HG02852 (cell line): ENCODE measurements at regions not wholly inside any gene's neighbourhood (a gene's known extent, or its start where the extent isn't known, plus 50 kb on each side); places are given as distances from the start of the nearest gene placed in this dataset.
"Not testable (repeated sequence)": the region's sequence is repeated elsewhere in the genome, so short reads cannot be mapped to it uniquely, and the experiment has no call there.

ENCODE experiments used
- ATAC-seq: cut with Tn5 transposase; IDR thresholded peaks from one replicate; pipeline ENCODE4 v1.9.1; 2021; ENCODE audit warnings: mild to moderate bottlenecking, moderate library complexity; ENCODE audit not compliant: unreplicated experiment

DNA sequence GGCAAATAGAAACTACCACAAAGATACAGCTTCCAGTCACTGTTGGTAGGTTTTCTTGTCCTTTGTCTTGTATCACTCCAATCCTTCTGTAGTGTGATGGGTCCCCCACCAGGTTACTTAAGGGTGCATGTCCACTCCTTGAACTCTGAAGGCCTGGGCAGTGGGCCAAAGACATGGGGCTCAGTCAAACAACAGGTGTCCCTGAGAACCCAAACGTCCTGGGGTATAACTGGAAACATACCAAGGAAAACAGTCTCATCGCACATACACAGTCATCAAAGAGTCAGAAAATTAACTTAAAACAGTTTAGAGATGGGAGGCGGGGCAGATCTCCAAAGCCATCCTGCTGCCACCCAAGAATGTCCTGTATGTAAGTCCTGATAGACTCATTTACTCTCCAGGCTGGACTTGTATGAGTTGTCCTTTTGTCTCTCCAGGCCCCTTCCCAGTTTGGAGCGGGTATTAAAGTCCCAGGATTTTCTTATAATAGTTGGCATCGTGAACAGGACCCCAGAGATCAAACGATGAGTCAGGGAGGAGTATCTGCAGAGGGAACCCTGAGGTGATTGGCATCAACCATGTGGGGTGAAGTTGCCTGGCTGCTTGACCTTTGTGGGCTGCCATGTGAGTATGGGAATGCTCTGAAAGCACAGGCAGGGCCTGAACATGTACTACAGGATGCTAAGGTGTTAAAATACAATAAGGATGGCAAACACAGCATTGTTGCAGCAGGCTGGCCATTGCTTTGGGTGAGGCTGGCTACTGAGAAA is 613.2 kb upstream of the KLF12 start:
- no peak for ATAC-seq

DNA sequence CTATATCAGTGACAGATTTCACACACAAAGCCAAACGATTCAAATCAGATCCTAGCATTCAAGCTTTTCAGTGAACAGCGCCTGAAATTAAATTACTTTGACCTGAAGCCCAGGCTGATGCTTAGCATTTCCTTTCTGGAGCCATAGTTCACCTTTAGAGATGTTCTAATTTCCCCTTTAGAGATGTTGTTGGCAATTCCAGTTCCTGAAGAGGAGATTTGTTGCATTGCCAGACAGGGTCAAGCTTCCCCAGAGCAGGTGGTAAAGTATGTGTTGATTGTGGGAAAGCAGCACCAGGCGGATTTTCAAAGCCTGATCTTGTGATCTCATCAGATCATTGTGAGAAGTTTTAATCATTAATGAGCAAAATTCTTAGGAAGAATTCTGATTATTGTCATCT is 609.8 kb upstream of the KLF12 start:
- ATAC-seq, result no peak

DNA sequence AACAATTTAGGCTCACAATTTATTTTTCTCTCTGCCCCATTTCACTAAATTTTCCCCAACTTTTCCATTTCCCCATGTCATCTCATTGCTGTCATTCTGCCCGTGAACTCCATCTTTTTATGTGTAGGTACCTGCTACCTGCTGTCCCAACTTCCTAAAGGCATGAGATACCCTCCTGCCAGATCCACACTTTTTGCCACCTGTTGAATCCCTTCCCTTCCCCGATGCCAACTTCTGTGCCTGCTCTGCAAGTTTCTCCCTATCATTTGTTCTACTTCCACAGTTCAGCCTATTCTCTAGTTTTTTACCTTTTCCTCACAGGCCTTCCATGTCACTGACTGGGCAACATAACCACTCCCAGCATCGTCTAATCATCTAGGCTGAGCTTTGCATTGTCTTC is 607.5 kb upstream of the KLF12 start:
- no peak for ATAC-seq

DNA sequence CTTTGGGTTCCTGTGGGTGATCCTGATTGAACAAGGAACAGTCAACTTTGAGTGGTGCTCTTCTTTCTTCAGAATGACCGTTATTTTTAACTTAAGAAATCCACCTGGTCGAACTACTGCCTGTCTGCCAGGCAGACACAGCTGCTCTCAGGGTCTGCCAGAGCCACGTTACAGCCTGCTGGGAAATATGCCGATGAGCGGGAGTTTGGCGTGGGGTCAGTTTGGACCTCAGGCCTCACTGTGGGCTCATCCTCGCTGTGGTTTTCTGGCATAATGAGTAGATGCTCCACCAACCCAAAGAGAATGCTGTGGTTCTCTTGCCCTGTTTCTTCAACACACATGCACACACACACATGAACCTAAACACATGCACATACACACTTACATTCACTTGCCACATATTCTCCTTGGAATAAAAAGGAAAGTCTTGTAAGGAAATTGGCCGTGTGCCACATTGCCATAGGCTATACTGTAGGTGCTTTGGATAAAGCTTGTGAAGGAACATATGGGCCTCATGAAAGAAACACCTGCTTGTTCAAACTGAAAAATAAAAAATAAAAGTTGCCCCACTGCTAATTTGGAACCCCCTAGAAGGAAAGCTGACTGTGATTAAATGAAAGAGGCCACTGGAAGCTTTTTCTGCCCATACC is 598.7 kb upstream of the KLF12 start:
- no peak for ATAC-seq

DNA sequence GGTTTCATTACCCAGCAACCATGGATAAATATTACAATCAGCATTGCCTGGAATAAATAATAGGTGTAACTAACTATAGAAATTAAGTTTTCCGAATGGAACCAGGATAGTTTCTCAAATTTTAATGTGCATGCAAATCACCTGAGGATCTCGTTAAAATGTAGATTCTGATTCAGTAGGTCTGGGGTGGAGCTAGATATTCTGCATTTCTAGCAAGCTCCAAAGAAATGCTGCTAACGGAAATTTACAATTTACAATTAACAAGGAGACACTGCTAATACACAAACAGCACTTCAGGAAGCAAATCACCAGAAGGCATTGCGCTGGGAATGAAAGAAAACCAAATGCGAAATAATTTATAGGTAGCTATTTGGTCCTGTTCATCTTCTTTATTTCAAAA is 597.5 kb upstream of the KLF12 start:
- no peak for ATAC-seq

DNA sequence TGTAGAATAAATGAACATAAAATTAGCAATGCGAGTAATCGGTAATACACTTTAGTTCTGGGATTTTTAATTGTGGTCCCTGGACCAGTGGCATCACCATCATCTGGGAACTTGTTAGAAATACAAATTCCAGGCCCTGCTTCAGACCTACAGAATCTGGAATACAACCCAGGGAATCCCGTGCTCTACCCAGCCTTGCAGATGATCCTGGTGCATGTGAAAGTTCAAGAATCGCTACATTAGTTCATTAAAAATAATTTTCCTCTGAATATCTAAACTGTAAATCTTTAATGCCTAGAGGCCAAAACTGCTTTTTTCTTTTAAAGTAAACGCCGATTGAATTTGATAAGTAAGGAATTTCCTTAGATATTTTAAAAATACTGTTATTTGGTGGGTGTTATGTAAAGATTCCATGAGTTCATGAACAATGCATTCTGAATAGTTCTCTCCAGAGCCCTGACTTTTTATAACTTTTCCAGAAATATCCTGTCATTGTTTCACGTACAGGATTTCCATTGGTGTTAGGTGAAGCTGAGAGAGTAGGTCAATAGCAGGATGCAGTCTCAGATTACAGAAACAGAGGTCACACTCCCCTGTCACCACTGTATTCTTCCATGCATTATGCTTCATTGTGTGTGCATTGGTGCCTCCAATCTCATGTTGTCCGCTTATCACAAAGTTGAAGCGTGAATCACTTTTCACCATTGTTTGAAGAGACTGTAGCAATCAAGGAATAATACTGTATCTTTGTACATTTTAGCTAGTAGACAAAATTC is 596.5 kb upstream of the KLF12 start:
- ATAC-seq, result no peak

DNA sequence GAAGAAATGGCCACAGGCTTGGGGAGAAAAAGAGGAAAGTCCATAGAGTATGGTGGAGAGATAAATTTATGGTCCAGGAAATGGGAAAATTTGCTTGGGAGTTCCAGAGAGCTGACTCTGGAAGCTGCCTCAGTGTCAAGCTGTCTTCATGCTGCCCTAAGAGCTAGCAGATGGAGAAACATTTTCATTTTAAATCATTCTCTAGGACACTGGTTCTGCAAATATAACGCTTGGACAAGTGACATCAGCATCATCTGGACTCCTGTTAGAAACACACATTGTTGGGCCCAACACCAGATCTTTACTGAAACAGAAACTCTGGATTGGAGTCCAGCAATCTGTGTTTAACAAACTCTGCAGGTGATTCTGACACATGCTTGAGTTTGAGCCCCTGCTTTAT is 592.0 kb upstream of the KLF12 start:
- ATAC-seq, result no peak

DNA sequence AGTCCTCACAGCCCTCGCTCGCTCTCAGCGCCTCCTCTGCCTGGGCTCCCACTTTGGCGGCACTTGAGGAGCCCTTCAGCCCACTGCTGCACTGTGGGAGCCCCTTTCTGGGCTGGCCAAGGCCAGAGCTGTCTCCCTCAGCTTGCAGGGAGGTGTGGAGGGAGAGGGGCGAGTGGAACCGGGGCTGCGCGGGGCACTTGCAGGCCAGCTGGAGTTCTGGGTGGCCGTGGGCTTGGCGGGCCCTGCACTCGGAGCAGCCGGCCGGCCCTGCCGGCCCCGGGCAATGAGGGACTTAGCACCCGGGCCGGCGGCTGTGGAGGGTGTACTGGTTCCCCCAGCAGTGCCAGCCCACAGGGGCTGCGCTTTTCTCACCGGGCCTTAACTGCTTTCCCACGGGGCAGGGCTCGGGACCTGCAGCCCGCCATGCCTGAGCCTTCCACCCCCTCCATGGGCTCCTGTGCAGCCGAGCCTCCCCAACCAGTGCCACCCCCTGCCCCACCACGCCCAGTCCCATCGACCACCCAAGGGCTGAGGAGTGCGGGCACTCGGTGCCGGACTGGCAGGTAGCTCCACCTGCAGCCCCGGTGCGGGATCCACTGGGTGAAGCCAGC is 584.1 kb upstream of the KLF12 start:
- not testable (repeated sequence) for ATAC-seq

DNA sequence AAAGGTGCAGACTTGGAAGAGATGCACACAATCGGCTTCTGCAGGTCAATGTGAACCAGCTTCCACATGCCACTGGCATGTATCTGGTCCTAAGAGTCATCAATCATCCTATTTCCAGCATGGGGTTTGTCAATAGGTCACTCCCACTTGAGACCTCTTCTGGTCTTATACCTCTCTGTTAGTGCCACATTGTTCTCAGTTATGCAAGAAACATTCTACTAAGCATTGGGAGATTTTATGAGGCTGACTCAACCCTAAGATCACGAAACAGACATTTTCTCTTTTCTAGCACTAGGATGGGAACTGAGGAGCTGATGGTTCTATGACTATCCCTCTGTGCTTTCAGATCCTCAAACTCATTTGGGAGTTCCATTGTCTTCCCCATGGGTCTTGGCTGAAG is 581.5 kb upstream of the KLF12 start:
- ATAC-seq, result no peak

DNA sequence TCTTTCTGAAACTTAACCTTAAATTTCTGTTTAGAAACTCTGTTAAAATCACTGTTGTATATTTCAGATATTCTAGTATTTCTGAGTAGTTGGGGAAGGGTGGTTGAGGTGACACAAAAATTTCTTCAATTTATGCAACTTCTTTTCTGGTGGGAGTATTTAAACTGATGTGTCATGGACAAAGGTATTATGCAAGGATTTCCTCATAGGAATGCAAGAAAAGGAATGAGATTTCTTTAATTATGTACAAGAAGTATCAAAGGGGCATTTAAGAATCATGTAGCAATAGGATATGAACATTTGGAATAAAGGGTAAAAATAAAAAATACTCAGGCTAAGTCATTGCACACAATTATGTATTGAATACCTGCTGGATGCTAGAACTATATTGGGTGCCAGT is 575.8 kb upstream of the KLF12 start:
- ATAC-seq, result no peak

DNA sequence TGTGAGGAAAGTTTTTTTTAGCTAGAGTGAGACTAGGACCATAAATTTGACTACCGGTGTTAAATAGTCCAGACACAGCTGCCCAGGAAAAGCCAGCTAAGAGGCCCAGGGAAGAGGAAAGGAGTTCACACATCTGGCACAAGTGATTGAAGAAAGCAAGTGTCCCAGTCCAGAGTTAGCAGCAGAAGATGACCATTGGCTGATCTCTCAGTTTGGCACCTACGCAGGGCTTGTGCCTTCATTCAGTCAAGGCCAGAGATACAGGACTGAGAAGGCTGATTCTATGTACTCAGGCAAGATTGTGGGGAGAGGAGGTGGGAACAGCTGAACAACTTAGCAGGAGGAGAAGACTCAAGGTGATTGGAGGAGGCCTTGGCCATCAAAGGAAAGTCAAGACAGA is 575.0 kb upstream of the KLF12 start:
- ATAC-seq, result no peak

DNA sequence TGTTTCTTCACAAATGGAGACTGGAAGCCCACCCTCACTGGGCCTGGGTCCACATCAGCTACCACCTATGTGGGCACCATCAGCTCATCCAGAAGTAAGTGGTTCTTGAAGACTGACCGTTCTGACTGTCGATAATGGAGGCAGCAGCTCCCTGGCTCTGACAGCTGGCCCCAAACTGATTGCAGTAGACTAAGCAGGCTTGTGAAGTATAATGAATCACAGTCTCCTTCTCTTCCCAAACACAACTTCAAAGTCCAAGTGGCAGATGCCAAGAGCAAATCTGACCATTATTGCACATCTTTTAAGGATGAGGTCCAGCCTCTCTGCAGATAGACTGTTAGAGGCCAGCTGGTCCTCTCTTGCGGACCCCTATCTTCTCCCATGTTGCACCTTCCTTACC is 574.4 kb upstream of the KLF12 start:
- ATAC-seq, result no peak

DNA sequence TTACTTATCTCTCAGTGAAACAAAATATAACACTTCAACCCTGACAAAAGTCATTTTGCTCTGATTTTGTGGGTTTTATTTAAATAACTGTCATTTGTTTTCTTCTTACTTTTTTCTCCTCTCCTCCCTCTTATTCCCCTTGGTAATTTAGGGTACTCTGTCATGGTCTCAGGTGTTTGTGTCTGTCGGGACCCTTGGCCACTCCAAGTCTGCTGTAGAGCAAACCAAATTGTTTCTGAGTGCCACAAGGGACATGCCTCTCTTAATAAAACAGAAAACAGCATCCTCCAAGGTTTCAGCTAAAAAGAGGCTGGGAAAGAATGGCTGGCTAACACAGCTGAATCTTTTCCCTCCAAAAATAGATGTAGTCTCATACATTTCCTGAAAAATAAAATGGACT is 573.1 kb upstream of the KLF12 start:
- ATAC-seq, result no peak

DNA sequence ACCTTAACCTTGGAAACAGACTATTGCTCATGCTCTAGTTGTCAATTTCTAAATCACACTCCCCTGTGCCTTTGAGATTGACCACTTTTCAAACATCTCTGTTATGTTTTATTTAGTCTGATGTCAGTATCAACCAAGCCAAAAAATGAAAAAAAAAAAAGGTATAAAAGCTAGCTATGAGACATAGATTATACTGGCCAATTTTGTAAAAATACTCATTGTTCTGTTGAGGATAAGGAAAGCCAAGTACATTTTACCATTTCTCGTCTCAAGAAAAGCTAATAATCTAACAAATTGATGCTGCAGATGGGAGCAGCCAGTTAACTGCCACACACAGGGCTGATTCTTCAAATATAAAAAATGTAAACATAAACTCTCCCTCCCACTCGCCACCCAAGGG is 572.6 kb upstream of the KLF12 start:
- ATAC-seq, result no peak

DNA sequence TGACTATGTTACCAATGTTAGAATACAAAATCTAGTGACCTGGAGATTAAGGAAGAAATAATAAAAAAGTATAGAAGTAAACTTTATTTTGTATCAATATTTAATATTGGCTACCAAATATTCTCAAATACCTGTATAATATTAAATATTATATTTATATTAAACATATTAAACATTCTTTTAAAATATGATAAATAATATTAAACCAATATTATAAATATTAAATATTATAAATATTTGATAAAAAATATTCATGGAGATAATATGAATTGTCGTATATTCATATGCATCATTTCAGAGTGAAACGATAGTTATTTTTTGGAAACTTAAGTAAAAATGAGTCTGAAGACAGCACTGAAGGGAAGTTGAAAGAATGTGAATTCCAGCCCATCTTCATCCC is 571.2 kb upstream of the KLF12 start:
- ATAC-seq, result no peak

DNA sequence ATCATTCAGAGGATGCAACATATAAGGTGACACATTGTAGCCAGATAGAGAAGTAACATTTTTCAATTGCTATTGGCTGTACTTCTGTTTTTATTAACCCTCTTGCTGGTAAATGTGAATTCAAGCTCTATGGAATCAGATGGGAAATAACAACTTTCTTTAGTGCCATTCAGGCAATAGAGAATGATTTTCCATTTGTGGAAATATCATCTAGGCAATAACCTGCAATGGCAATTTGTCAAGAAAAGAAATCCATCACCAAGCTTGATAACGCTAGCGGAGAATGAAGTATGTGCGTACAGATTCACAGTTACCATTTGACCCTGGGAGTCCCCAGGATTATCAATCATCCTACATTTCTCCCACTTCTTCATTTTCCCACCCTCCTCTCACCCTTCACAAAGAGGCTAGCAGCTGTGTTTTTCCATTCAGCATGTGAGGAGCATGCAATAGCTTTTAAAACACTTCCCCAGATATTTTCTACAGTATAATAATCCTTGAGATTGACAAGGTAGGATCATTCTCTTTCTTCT is 569.7 kb upstream of the KLF12 start:
- no peak for ATAC-seq

DNA sequence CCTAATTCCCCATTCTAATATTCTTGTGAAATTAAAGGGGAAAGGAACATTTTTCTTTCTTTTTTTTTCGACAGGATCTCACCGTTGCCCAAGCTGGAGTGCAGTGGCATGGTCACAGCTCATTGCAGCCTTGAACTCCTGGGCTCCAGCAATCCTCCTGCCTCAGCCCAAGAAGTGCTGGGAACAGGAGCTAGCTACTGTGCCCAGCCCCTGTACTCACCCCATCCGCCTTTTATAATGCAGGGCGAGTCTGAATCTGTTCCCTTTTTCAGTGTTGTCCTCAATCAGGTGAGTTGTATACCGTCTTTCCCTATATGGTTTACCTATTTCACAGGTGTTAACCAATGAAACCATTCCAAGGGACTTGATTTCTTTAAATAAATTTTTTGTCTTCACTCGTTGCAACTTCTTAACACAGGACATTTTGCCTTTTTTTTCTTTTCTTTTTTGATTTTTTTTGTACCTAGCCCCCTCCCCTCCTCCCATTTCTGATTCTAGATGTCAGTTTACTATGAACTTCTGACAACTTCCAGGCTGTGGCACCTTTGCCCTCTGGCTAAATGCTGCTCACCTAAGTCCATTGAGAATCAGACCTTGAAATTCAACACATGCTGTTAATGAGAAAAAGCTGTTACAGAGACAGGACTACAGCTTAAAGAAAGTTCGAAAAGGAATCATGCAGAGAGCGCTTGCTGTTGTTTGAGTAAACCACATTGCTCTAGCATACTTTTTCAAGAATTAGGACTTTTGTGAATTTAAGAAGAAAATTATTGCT is 562.1 kb upstream of the KLF12 start:
- no peak for ATAC-seq

DNA sequence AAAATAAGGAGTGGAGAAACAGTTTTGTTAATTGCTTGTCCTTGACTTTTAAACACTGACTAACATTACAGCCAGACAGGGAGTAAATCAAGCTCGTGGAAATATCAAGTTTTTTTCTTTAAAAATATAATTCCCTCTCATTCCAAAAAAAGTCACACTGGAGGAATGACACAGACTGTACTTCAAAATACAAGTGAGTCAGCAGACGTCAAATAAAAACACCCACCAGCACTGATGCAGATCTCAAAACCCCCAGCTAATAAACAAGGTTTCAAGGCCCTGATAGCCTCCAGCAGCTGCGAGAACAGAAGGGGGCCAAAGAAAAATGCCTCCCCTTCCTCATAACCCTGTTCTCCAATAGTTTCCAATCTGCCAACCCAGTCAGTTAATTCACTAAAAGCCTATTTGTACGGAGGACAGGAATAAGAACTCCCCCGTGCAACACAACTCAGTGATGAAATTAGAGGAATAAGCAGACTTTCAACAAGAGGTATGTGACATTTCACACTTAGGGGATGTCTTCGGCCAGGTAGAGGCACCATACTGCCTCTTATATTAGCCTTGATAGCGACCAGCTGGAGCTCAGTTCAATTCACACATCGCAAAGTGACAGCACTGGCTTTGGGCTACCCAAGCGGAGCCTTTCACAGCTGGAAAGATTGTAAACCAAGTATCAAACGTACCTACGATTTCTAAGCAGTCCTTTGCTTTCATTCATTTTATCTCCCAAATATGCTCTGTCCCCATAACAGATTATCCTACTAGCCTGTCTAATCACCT is 561.0 kb upstream of the KLF12 start:
- no peak for ATAC-seq

DNA sequence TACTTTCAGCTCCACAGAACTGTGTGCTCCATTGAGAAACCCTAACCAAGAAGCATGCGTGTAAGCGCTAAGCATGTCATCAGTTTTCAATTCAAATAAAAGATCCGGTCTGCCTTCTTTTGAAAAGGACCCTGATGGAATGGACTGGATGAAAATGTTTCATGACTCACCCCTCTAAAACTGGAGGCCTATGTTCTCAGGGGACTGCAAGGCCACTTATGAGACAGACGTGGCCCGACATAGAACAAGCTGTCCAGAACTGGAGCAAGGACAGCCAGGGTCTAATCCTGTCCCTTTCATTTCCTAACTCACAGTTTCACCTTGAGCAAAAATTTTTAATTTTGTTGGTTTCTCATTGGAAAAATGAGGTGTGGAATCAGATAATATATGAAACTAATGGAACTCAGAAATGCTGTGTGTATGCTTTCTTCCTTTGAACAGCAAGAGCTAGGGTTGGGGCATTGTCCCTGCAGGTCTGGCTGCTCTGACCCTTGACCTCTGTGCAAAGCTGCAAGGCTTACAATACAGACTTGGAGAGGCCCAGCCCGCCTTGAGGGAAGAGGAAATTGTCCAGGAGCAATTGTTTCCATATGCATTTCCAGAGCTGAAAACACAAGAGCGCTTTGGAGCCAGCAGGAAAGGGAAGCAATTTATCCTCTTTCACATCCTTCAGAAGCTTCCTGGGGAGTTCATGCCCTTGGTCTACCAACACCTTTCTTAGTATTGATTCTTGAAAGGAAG is 553.4 kb upstream of the KLF12 start:
- no peak for ATAC-seq
